ENCODE measurements at regions not wholly inside any gene's neighbourhood (a gene's known extent, or its start where the extent isn't known, plus 50 kb on each side); places are given as distances from the start of the nearest gene placed in this dataset.

- TF ChIP-seq CTCF (IDR thresholded peaks at IDR 0.05): no peak
- TF ChIP-seq EZH2 (IDR thresholded peaks at IDR 0.05): no peak
- TF ChIP-seq EZH2phosphoT487 (IDR thresholded peaks at IDR 0.05): no peak
Observed at GRCh38 chr1:214859647-214860046, 222.9 kb upstream of the KCNK2 start.
